Upper lobe of left lung (tissue), 4 donors: ENCODE measurements at regions not wholly inside any gene's neighbourhood (a gene's known extent, or its start where the extent isn't known, plus 50 kb on each side); places are given as distances from the start of the nearest gene placed in this dataset.

Source experiments
- CTCF ChIP-seq, 6 experiments: fragments of 450-650 bp in 4 of 6; fragments of 200-600 bp in 2 of 6; sonication (generic) in 2 of 6; IDR thresholded peaks; one replicate each; pipeline ENCODE4 v1.5.1; 2016 to 2019; ENCODE audit warnings: antibody characterized with exemption in 6 of 6
- POLR2A ChIP-seq, 4 donors: fragments of 450-650 bp; IDR thresholded peaks; one replicate each; pipeline ENCODE4 v1.5.1; 2016 to 2017; ENCODE audit warnings: antibody characterized with exemption in 4 of 4, mild to moderate bottlenecking in 2 of 4

- TF ChIP-seq POLR2A (IDR thresholded peaks at IDR 0.05) = no peak
- TF ChIP-seq CTCF (IDR thresholded peaks at IDR 0.05) = no peak
Measured at GRCh38 chr17:71535321-71535720, 585.5 kb upstream of the SOX9 start.
